ENCODE measurements at regions not wholly inside any gene's neighbourhood (a gene's known extent, or its start where the extent isn't known, plus 50 kb on each side); places are given as distances from the start of the nearest gene placed in this dataset.

DNA sequence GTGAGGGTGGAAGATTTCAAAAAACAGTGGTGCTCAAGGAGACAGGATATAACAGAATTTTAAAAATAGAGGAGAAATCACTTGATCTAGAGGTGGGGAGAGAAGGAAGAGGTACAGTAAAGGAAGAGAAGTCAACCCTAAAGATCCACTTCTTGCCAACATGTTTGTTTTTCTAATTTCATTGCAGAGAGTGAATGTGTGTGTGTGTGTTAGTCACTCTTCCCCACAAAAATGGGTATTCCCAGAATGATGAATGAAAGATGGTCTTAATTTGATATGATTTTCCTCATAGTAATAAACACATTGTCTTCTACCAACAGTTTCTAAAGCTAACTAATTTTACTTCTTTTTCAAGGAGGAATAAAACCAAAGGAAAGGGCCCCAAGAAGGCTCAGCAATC, 74.2 kb upstream of the NGF start:
- DNase-seq = no peak

DNA sequence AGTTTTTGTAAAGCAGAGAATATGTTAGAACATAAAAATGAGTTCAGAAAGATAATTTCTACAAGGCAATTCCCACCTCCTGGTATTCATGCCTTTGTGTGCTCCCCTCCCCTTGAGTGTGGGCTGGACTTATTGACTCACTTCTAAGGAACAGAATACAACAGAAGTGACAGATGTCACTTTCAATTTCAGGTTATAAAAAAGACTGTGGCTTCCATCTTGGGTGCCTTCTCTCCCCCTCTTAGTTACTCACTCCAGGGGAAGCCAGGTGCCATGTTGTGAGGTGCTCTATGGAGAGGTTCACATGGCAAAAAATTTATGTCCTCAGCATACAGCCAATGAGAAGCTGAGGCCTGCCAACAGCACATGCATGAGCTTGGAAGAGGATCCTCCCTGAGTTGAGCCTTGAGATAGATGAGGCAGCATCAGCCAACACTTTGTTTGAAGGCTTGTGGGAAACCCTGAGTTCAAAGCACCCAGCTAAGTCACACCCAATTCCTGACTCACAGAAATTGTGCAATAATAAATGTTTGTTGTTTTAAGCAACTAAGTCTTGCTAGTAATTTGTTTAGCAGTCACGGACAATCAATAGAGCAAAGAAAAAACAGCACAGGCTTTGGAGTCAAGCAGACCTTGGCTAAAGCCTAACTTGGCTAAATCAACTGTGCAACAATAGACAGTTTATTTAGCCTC, 73.5 kb upstream of the NGF start:
- DNase-seq = no peak

DNA sequence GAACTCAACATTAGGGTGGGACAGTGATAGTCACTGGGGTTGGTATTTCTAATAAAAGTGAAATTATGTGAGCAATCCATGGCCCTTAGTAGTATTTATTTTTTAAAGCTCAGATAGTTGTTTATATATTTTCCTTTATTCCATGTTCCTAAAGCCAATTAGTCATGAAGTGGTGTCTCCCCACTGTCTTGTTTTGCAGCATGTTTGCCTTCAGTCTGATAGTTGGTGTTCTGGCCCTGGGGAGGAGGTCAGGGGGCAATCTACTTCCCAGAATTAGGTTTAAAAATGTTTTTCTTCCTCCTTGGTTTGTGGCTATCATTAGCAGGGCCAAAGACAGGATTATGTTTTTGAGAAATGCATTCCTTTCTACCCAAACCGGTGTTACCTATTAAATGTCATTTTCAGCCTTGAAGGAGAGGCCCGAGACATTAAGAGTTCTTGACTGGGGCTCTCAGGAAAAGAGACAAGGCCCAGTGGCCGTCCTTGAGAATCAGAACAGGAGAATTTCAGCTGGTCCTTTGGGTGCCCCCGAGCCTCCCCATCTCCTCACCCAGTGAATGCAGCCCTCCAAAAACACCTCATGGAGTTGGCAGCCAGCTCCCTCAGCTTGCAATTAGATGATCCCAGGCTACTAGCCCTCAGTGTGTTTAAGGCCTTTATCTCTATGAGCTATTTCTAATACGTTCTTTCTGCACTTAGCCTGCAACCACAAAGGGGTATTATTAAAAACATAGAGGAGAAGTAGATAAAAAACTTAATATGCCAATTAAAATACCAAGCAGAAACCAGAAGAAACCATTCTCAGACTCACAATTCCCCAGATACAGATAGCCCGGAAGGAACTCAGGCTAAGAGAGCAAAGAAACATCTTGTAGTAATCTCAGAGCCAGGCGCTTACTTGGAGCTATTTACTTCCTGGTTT, 71.3 kb upstream of the NGF start:
- DNase-seq = no peak

DNA sequence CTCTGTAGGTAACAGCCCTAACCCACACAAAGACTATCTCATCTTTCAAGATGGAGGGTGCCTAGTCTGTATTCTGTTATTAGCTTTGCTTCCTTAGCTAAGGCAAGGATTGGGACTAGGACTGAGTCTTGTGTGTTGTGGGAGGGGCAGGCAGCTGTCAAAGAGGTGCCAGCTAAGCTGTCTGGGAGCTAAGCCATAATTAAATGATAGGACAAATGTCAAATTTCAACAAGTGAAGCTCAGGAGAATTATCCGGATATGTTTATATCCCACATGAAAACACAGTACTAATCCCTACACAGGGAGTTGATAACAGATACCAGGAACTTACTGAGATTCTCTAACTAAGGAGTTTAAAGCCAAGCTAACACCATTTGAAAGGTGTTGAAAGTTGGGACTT, 70.5 kb upstream of the NGF start:
- no peak for DNase-seq

DNA sequence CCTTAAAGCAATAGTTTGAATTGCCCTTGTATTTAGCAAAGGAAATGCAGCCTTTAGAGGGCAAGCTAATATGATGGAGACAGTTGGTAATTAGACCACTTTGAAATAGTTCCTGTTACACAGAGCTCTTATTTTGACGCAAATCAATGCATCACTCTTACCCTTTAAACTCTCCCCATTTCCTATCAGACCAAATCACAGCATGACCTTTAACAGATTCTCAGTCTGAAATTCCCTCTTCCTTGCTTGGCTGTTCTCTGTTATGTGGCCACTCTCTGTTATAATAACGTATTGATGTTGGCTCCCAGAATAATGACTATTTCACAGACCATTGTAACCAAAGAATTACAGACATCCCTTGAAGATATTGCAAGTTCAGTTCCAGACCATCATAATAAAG, 66.9 kb upstream of the NGF start:
- DNase-seq = no peak

DNA sequence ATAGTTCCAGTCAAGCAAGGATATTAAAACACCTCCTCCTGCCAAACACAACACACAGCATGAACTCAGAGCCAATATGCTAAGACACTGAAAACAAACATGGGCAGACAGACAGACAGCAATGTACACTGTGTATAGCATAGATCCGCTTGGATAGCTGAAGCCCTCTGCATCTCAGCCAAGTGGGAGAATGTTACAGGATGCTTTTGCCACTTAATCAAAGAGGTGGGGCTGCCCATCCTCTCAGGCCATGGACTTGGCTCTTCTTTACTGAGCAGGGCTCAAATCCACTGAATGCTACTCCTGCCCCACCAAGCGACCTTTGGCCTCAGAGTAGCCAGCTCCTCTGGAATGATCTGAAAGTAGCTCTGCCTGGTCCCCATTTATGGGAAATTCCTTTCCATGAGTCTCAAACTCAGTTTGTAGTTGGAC, 64.7 kb upstream of the NGF start:
- DNase-seq = no peak

DNA sequence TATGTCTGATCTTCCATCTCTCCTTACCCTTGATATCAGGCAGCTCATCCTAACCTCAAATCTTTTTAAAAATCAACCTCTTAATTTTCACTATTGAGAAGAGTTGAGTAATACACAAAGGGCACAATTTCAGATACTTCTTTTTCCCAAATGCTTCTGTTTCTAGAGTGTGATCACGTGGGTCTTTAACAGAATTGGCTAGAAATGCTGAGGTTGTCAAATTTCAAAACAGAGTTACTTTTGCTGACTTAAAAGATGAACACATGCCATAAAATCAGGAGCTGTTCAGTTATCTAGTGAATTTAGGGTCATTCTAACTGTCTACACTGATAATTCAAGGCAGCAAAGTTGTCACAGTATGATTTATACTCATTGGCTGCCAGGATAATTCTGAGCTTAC, 63.6 kb upstream of the NGF start:
- DNase-seq = no peak

DNA sequence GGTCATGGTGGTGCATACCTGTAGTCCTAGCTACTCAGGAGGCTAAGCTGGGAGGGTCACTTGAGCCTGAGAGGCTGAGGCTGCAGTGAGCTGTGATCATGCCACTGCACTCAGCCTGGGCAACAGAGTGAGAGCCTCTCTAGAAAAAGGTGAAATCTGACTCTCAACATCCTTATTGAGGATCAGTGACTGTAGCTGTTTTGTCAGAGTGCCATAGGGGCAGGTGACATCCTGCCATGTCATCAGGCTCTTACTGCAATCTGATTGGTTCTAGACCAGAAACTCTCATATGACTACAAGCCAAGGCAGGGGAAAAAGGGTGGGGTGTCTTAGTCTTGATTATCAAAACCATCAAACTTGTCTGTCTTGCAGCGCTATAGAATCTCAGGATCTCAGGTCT, 62.8 kb upstream of the NGF start:
- no peak for DNase-seq

DNA sequence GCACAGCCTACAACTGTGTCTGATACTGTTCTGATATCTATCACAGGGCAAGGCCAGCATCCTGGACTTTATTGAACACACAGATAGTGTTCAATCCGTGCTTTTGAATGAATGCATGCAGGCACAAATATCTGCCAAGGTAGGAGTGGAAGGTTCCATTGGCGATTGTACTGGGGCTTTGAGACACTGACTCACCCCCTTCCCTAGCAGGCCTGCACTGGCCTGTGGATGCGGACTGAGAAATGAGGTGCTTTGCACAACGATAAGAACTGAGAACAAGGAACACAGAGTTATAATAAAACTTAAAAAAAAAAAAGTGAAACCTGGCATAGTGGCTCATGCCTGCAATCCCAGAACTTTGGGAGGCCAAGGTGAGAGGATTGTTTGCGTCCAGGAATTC, 62.4 kb upstream of the NGF start:
- no peak for DNase-seq

DNA sequence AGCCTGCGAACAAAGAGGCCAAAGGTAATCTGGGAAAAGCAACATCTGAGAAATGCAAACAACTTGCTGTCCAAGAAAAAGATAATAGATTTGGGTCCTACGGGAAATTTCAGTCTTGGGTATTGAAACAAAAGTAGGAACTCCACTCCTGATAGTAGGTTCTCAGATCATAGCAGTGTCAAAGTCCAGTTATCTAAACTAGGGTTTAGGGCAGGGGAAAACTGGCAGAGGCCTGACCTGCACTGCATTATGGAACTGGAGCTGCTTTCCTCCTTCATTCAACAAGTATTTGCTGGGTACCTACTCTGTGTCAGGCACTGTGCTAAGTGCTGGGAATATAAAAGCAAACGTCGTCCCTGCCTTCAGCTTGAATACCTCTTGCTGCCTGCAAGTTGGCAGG, 60.7 kb upstream of the NGF start:
- no peak for DNase-seq
